ENCODE measurements at regions not wholly inside any gene's neighbourhood (a gene's known extent, or its start where the extent isn't known, plus 50 kb on each side); places are given as distances from the start of the nearest gene placed in this dataset.

DNA sequence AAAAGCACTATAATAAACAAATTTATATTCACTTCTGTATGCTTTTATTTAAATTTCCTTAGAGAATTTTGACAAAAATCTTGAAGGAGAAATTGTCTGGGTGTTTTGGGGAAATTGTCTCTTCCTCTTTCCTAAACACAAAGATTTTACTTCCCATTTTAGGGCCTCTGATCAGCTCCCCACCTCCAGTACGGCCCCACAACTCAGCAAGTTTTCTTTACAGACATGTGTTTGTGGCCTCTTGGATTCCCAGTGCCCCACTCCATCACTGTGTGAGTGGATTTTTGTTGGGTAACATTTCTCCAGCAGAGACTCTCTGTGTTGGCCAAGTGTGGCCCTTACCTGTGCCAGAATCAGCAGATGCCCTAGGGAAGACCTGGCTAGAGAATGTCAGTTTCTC, 182.8 kb upstream of the CDC14C start:
- no peak overlapping the region for H3K9ac ChIP-seq (ENCODE audit: insufficient read length, low read depth)
- H3K36me3 ChIP-seq (ENCODE audit: insufficient read depth, insufficient read length, low read length), result no peaks in the 10 kb centered on the region
- no peak for DNase-seq (ENCODE audit: low read depth, low spot score)
- no peaks in the 10 kb centered on the region for H3K27me3 ChIP-seq (ENCODE audit: insufficient read depth, insufficient read length)
- TF ChIP-seq YY1 (IDR thresholded peaks at IDR 0.05; ENCODE audit: insufficient read depth, insufficient read length) (no peak), SUZ12 (IDR thresholded peaks at IDR 0.05; ENCODE audit: extremely low read depth, insufficient read depth, insufficient read length) (no peak), ZNF274 (IDR thresholded peaks at IDR 0.05; ENCODE audit: low read depth, low read length) (no peak)
- H3K4me3 ChIP-seq (ENCODE audit: insufficient read length, low read depth), result no peak overlapping the region
- no peaks in the 10 kb centered on the region for H3K4me1 ChIP-seq (ENCODE audit: insufficient read depth, insufficient read length)
- H3K9me3 ChIP-seq (ENCODE audit: insufficient read depth, low read length), result peaks cover 28% of the 10 kb centered on the region; the same call in 1 of the 2 replicates

DNA sequence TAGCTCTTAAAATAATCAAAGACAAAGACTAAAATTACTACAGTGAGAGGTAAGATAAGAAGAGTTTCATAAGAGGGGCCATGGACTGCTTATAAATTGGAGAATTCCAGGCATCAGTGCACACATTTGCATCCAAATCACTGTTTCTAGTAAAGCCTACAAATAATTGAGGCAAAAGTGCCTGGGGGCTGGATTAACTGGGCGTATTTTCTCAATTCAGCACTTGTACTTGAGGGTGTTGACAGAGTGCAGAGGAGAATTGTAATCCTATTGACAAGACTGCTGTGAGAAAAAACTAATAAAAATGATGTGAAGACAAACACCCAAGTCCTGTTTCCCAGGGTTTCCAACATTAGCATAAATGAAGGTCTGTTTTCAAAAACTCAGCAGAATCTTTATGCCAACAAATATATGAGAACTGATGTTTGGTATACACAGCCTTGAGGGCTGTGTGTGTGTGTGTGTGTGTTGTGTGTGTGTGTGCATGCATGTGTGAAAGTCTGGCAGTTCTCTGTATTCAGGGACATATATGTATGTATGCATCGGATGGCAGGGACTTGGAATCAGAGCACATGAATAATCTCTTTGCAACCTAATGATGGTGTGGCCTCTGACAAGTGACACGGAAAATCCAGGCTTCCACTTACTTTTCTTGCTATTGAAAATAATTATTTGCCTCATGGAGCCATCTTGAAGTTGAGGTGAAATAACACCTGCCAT, 182.1 kb upstream of the CDC14C start:
- Histone ChIP-seq H3K4me3 (ENCODE audit: insufficient read length, low read depth) (no peak overlapping the region), H3K4me1 (ENCODE audit: insufficient read depth, insufficient read length) (no peaks in the 10 kb centered on the region), H3K27me3 (ENCODE audit: insufficient read depth, insufficient read length) (no peaks in the 10 kb centered on the region), H3K36me3 (ENCODE audit: insufficient read depth, insufficient read length, low read length) (no peaks in the 10 kb centered on the region), H3K9me3 (ENCODE audit: insufficient read depth, low read length) (peaks cover 26% of the 10 kb centered on the region; the same call in 1 of the 2 replicates), H3K9ac (ENCODE audit: insufficient read length, low read depth) (no peak overlapping the region)
- TF ChIP-seq SUZ12 (IDR thresholded peaks at IDR 0.05; ENCODE audit: extremely low read depth, insufficient read depth, insufficient read length) (no peak), YY1 (IDR thresholded peaks at IDR 0.05; ENCODE audit: insufficient read depth, insufficient read length) (no peak), ZNF274 (IDR thresholded peaks at IDR 0.05; ENCODE audit: low read depth, low read length) (no peak)
- DNase-seq (ENCODE audit: low read depth, low spot score), result no peak

DNA sequence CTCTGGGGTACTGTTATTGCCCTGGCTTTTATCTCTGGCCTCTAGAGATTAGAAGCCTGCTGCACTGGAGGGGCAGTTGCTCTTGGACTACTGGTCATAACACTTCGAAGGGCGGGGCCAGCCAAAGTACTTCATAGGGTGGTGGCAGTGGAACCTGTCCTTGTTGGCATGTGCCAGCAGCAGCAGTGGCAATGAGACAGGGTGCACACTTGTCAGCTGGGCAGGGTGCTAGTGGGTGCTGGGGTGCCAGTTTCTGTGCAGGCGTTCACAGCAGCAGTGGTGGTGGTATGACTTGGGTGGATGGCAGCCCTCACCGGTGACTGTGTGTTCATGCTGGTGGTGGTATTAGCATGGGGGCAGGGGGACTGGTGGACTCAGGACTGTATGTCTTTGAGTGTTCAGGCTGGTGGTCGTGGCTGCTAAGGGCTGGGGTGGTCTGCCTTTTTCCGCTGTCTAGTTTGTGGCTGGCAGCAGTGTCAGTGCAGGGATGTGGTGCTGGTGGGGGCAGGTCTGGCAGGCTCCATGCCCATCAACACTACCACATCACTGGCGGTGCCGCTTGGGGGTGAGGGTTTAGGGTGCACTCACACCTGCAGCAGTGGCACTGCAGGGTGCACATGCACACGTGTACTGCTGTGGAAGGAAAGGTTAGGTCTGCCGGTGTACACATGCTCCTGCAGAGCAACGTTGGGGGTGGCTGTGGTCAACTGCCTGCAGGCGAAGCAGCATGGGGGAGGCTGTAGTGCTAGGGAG, 176.1 kb upstream of the CDC14C start:
- TF ChIP-seq SUZ12 (IDR thresholded peaks at IDR 0.05; ENCODE audit: extremely low read depth, insufficient read depth, insufficient read length) (no peak), ZNF274 (IDR thresholded peaks at IDR 0.05; ENCODE audit: low read depth, low read length) (no peak), YY1 (IDR thresholded peaks at IDR 0.05; ENCODE audit: insufficient read depth, insufficient read length) (no peak)

DNA sequence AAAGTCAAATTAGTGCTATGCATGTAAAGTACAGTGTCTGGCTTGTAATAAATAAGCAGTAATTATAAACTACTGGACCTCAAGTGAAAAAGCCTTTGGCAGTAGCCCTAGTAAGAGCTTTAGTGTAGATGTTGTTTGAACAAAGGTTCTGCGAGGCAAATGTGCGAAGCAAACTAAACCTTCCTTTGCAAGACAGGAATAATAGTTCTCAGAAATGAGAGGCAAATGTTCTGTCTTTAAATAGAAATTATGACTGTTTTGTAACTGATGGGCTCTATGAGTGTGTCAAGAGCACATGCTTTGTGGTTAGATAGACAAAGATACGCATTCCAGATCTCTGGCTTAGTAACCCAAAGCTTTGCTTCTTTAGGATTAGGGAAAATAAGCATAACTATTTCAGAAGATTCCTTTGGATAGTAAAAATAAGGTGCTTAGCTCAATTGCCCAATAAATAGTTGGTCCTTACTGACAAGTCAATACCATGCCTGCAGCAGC, 169.2 kb upstream of the CDC14C start:
- TF ChIP-seq YY1 (IDR thresholded peaks at IDR 0.05; ENCODE audit: insufficient read depth, insufficient read length) (no peak), ZNF274 (IDR thresholded peaks at IDR 0.05; ENCODE audit: low read depth, low read length) (no peak), SUZ12 (IDR thresholded peaks at IDR 0.05; ENCODE audit: extremely low read depth, insufficient read depth, insufficient read length) (no peak)
- no peak for DNase-seq (ENCODE audit: low read depth, low spot score)
- H3K4me3 ChIP-seq (ENCODE audit: insufficient read length, low read depth), result no peak overlapping the region
- H3K36me3 ChIP-seq (ENCODE audit: insufficient read depth, insufficient read length, low read length), result no peaks in the 10 kb centered on the region
- no peaks in the 10 kb centered on the region for H3K27me3 ChIP-seq (ENCODE audit: insufficient read depth, insufficient read length)
- H3K4me1 ChIP-seq (ENCODE audit: insufficient read depth, insufficient read length), result no peaks in the 10 kb centered on the region
- H3K9ac ChIP-seq (ENCODE audit: insufficient read length, low read depth), result no peak overlapping the region
- no peaks in the 10 kb centered on the region for H3K9me3 ChIP-seq (ENCODE audit: insufficient read depth, low read length)

More for the DNA sequence above, 176.1 kb upstream of the CDC14C start:
- Histone ChIP-seq H3K27me3 (ENCODE audit: insufficient read depth, insufficient read length) (no peaks in the 10 kb centered on the region), H3K4me3 (ENCODE audit: insufficient read length, low read depth) (no peak overlapping the region), H3K9ac (ENCODE audit: insufficient read length, low read depth) (no peak overlapping the region), H3K4me1 (ENCODE audit: insufficient read depth, insufficient read length) (no peaks in the 10 kb centered on the region), H3K9me3 (ENCODE audit: insufficient read depth, low read length) (no peaks in the 10 kb centered on the region), H3K36me3 (ENCODE audit: insufficient read depth, insufficient read length, low read length) (no peaks in the 10 kb centered on the region)
- DNase-seq (ENCODE audit: low read depth, low spot score), result no peak

DNA sequence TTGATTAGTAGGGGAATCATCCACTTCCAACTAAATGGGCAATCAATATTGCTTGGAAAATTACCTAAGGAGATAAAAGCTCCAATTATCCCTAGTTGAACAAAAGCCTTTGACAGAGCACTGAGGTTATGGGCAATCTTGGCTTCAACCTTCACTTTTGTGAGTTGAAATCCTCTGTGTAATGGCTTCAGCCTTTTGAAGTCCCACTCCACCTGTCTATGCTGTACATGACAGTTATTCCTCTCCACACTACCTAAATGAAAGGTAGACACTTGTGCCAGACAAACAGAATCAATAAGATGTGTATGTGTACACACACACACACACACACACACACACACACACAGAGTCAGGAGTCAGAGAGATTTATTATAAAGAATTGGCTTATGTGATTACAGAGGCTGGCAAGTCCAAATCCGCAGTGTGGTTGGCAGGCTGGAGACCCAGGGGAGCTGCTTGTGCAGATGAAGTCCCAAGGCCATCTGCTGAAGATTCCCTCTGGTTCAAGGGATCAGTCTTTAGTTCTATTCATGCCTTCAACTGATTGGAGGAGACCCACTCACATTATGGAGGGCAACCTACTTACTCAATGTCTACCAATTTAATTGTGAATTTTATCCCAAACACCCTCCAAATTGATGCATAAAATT, 164.8 kb upstream of the CDC14C start:
- Histone ChIP-seq H3K27me3 (ENCODE audit: insufficient read depth, insufficient read length) (no peaks in the 10 kb centered on the region), H3K4me3 (ENCODE audit: insufficient read length, low read depth) (no peak overlapping the region), H3K9ac (ENCODE audit: insufficient read length, low read depth) (no peak overlapping the region), H3K9me3 (ENCODE audit: insufficient read depth, low read length) (no peaks in the 10 kb centered on the region), H3K4me1 (ENCODE audit: insufficient read depth, insufficient read length) (no peaks in the 10 kb centered on the region), H3K36me3 (ENCODE audit: insufficient read depth, insufficient read length, low read length) (no peaks in the 10 kb centered on the region)
- TF ChIP-seq YY1 (IDR thresholded peaks at IDR 0.05; ENCODE audit: insufficient read depth, insufficient read length) (no peak), SUZ12 (IDR thresholded peaks at IDR 0.05; ENCODE audit: extremely low read depth, insufficient read depth, insufficient read length) (no peak), ZNF274 (IDR thresholded peaks at IDR 0.05; ENCODE audit: low read depth, low read length) (no peak)
- no peak for DNase-seq (ENCODE audit: low read depth, low spot score)

GRCh38 chr7:48760528-48761265, 163.7 kb upstream of the CDC14C start:
- Histone ChIP-seq H3K36me3 (ENCODE audit: insufficient read depth, insufficient read length, low read length) (no peaks in the 10 kb centered on the region), H3K4me1 (ENCODE audit: insufficient read depth, insufficient read length) (no peaks in the 10 kb centered on the region), H3K9ac (ENCODE audit: insufficient read length, low read depth) (no peak overlapping the region), H3K4me3 (ENCODE audit: insufficient read length, low read depth) (no peak overlapping the region), H3K27me3 (ENCODE audit: insufficient read depth, insufficient read length) (no peaks in the 10 kb centered on the region), H3K9me3 (ENCODE audit: insufficient read depth, low read length) (no peaks in the 10 kb centered on the region)
- TF ChIP-seq SUZ12 (IDR thresholded peaks at IDR 0.05; ENCODE audit: extremely low read depth, insufficient read depth, insufficient read length) (no peak), ZNF274 (IDR thresholded peaks at IDR 0.05; ENCODE audit: low read depth, low read length) (no peak), YY1 (IDR thresholded peaks at IDR 0.05; ENCODE audit: insufficient read depth, insufficient read length) (no peak)
- no peak for DNase-seq (ENCODE audit: low read depth, low spot score)

All from NT2/D1 (cell line).